ENCODE measurements at regions not wholly inside any gene's neighbourhood (a gene's known extent, or its start where the extent isn't known, plus 50 kb on each side); places are given as distances from the start of the nearest gene placed in this dataset.
"Not testable (repeated sequence)": the region's sequence is repeated elsewhere in the genome, so short reads cannot be mapped to it uniquely, and the experiment has no call there.

- Mint-ChIP-seq H3K4me1 (peaks cover 31% of the 10 kb centered on the region), H3K4me3 (peak overlapping the region; percentile 44), H3K9me3 (peaks cover 10% of the 10 kb centered on the region), H3K27ac (peak overlapping the region; percentile 70), H3K27me3 (peaks cover 3% of the 10 kb centered on the region), H3K36me3 (ENCODE audit: low read depth) (peaks cover 13% of the 10 kb centered on the region)
- no peak for ATAC-seq (replicated peaks)
Measured at GRCh38 chr11:129637983-129638776, 177.5 kb upstream of the TMEM45B start.

GRCh38 chr11:129639300-129639699, 176.3 kb upstream of the TMEM45B start:
- peaks cover 13% of the 10 kb centered on the region for H3K36me3 Mint-ChIP-seq (ENCODE audit: low read depth)
- ATAC-seq (replicated peaks) = peak; percentile 77
- peaks cover 33% of the 10 kb centered on the region for H3K4me1 Mint-ChIP-seq
- peaks cover 7% of the 10 kb centered on the region for H3K9me3 Mint-ChIP-seq
- peaks cover 3% of the 10 kb centered on the region for H3K27me3 Mint-ChIP-seq
- H3K4me3 Mint-ChIP-seq = peak overlapping the region; percentile 43
- H3K27ac Mint-ChIP-seq = peak overlapping the region; percentile 96

- ATAC-seq (replicated peaks) = no peak
- peak overlapping the region; percentile 96 for H3K27ac Mint-ChIP-seq
- H3K4me3 Mint-ChIP-seq = no peak overlapping the region
- peaks cover 13% of the 10 kb centered on the region for H3K36me3 Mint-ChIP-seq (ENCODE audit: low read depth)
- H3K27me3 Mint-ChIP-seq = peaks cover 6% of the 10 kb centered on the region
- peaks cover 9% of the 10 kb centered on the region for H3K9me3 Mint-ChIP-seq
- peaks cover 41% of the 10 kb centered on the region for H3K4me1 Mint-ChIP-seq
Measured at GRCh38 chr11:129640671-129641070, 175.0 kb upstream of the TMEM45B start.

- peaks cover 6% of the 10 kb centered on the region for H3K27me3 Mint-ChIP-seq
- ATAC-seq (replicated peaks) = peak; percentile 70
- H3K27ac Mint-ChIP-seq = peak overlapping the region; percentile 96
- H3K36me3 Mint-ChIP-seq (ENCODE audit: low read depth) = peaks cover 13% of the 10 kb centered on the region
- peak overlapping the region; percentile 60 for H3K4me3 Mint-ChIP-seq
- peaks cover 7% of the 10 kb centered on the region for H3K9me3 Mint-ChIP-seq
- peaks cover 33% of the 10 kb centered on the region for H3K4me1 Mint-ChIP-seq
Measured at GRCh38 chr11:129643031-129643721, 172.5 kb upstream of the TMEM45B start.

GRCh38 chr11:129644326-129644725, 171.3 kb upstream of the TMEM45B start:
- Mint-ChIP-seq H3K36me3 (ENCODE audit: low read depth) (peaks cover 13% of the 10 kb centered on the region), H3K9me3 (peaks cover 7% of the 10 kb centered on the region), H3K4me3 (peak overlapping the region; percentile 60), H3K4me1 (peaks cover 25% of the 10 kb centered on the region), H3K27ac (peak overlapping the region; percentile 96), H3K27me3 (peaks cover 6% of the 10 kb centered on the region)
- peak; percentile 12 for ATAC-seq (replicated peaks)

GRCh38 chr11:129645943-129646342, 169.7 kb upstream of the TMEM45B start:
- H3K27me3 Mint-ChIP-seq = peaks cover 6% of the 10 kb centered on the region
- H3K27ac Mint-ChIP-seq = peak overlapping the region; percentile 67
- peaks cover 13% of the 10 kb centered on the region for H3K36me3 Mint-ChIP-seq (ENCODE audit: low read depth)
- ATAC-seq (replicated peaks) = no peak
- H3K9me3 Mint-ChIP-seq = peaks cover 7% of the 10 kb centered on the region
- H3K4me3 Mint-ChIP-seq = no peak overlapping the region
- peaks cover 16% of the 10 kb centered on the region for H3K4me1 Mint-ChIP-seq

GRCh38 chr11:129650044-129650443, 165.6 kb upstream of the TMEM45B start:
- peaks cover 22% of the 10 kb centered on the region for H3K9me3 Mint-ChIP-seq
- not testable (repeated sequence) for H3K4me3 Mint-ChIP-seq; H3K36me3 Mint-ChIP-seq (ENCODE audit: low read depth); H3K27me3 Mint-ChIP-seq; ATAC-seq (replicated peaks); H3K4me1 Mint-ChIP-seq; H3K27ac Mint-ChIP-seq

- ATAC-seq (replicated peaks) = no peak
- H3K4me1 Mint-ChIP-seq = peaks cover 4% of the 10 kb centered on the region
- H3K4me3 Mint-ChIP-seq = no peak overlapping the region
- H3K36me3 Mint-ChIP-seq (ENCODE audit: low read depth) = peaks cover 14% of the 10 kb centered on the region
- peaks cover 40% of the 10 kb centered on the region for H3K9me3 Mint-ChIP-seq
- H3K27me3 Mint-ChIP-seq = no peaks in the 10 kb centered on the region
- H3K27ac Mint-ChIP-seq = no peak overlapping the region
Measured at GRCh38 chr11:129652835-129653234, 162.8 kb upstream of the TMEM45B start.

- H3K9me3 Mint-ChIP-seq = peaks cover 45% of the 10 kb centered on the region
- H3K4me1 Mint-ChIP-seq = peaks cover 9% of the 10 kb centered on the region
- H3K27ac Mint-ChIP-seq = no peak overlapping the region
Measured at GRCh38 chr11:129655247-129655832, 160.3 kb upstream of the TMEM45B start.

GRCh38 chr11:129657866-129658525, 157.7 kb upstream of the TMEM45B start:
- H3K9me3 Mint-ChIP-seq = peaks cover 42% of the 10 kb centered on the region
- H3K4me1 Mint-ChIP-seq = peaks cover 9% of the 10 kb centered on the region
- peaks cover 17% of the 10 kb centered on the region for H3K36me3 Mint-ChIP-seq (ENCODE audit: low read depth)
- no peaks in the 10 kb centered on the region for H3K27me3 Mint-ChIP-seq
- no peak overlapping the region for H3K4me3 Mint-ChIP-seq
- no peak overlapping the region for H3K27ac Mint-ChIP-seq
- no peak for ATAC-seq (replicated peaks)

More at GRCh38 chr11:129655247-129655832, 160.3 kb upstream of the TMEM45B start:
- H3K4me3 Mint-ChIP-seq = no peak overlapping the region
- H3K27me3 Mint-ChIP-seq = no peaks in the 10 kb centered on the region
- H3K36me3 Mint-ChIP-seq (ENCODE audit: low read depth) = peaks cover 17% of the 10 kb centered on the region
- no peak for ATAC-seq (replicated peaks)

- no peak for ATAC-seq (replicated peaks)
- Mint-ChIP-seq H3K36me3 (ENCODE audit: low read depth) (peaks cover 17% of the 10 kb centered on the region), H3K9me3 (peaks cover 40% of the 10 kb centered on the region), H3K4me1 (peaks cover 9% of the 10 kb centered on the region), H3K27me3 (no peaks in the 10 kb centered on the region), H3K27ac (no peak overlapping the region), H3K4me3 (no peak overlapping the region)
Measured at GRCh38 chr11:129658526-129658867, 157.2 kb upstream of the TMEM45B start.

- H3K36me3 Mint-ChIP-seq (ENCODE audit: low read depth) = no peaks in the 10 kb centered on the region
- H3K27ac Mint-ChIP-seq = no peak overlapping the region
- H3K9me3 Mint-ChIP-seq = no peaks in the 10 kb centered on the region
- H3K4me3 Mint-ChIP-seq = no peak overlapping the region
- no peaks in the 10 kb centered on the region for H3K4me1 Mint-ChIP-seq
- no peak for ATAC-seq (replicated peaks)
- H3K27me3 Mint-ChIP-seq = peaks cover 3% of the 10 kb centered on the region
Measured at GRCh38 chr11:129680907-129681306, 134.7 kb upstream of the TMEM45B start.

- Mint-ChIP-seq H3K4me1 (no peaks in the 10 kb centered on the region), H3K9me3 (no peaks in the 10 kb centered on the region), H3K27ac (no peak overlapping the region), H3K36me3 (ENCODE audit: low read depth) (no peaks in the 10 kb centered on the region), H3K4me3 (no peak overlapping the region), H3K27me3 (no peaks in the 10 kb centered on the region)
- ATAC-seq (replicated peaks) = no peak
Measured at GRCh38 chr11:129681344-129682114, 134.1 kb upstream of the TMEM45B start.

- no peaks in the 10 kb centered on the region for H3K9me3 Mint-ChIP-seq
- H3K27me3 Mint-ChIP-seq = no peaks in the 10 kb centered on the region
- no peak overlapping the region for H3K27ac Mint-ChIP-seq
- H3K4me1 Mint-ChIP-seq = no peaks in the 10 kb centered on the region
- H3K4me3 Mint-ChIP-seq = no peak overlapping the region
- ATAC-seq (replicated peaks) = no peak
- H3K36me3 Mint-ChIP-seq (ENCODE audit: low read depth) = no peaks in the 10 kb centered on the region
Measured at GRCh38 chr11:129686269-129686668, 129.4 kb upstream of the TMEM45B start.
